ENCODE measurements at regions not wholly inside any gene's neighbourhood (a gene's known extent, or its start where the extent isn't known, plus 50 kb on each side); places are given as distances from the start of the nearest gene placed in this dataset.

DNA sequence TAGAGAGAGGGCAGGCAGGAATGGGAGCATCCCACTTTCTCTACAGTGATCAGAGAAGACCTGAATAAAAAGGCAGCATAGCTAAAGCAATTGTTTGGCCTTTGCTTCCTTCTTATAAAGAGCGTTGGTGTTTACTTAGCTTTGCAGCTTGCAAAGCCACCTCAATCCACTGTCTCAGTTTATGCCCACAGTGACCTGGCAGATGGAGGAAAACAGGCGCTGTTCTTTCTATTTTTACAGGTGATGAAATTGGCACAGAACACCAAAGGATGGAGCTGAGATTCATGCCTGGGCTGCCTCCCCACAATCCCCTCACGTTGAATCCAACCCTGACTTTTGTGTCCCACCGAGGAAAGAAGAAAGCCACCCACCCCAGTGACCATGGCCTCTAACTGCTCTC, 130.5 kb downstream of the TTLL2 start:
- TF ChIP-seq, protein P1, sequence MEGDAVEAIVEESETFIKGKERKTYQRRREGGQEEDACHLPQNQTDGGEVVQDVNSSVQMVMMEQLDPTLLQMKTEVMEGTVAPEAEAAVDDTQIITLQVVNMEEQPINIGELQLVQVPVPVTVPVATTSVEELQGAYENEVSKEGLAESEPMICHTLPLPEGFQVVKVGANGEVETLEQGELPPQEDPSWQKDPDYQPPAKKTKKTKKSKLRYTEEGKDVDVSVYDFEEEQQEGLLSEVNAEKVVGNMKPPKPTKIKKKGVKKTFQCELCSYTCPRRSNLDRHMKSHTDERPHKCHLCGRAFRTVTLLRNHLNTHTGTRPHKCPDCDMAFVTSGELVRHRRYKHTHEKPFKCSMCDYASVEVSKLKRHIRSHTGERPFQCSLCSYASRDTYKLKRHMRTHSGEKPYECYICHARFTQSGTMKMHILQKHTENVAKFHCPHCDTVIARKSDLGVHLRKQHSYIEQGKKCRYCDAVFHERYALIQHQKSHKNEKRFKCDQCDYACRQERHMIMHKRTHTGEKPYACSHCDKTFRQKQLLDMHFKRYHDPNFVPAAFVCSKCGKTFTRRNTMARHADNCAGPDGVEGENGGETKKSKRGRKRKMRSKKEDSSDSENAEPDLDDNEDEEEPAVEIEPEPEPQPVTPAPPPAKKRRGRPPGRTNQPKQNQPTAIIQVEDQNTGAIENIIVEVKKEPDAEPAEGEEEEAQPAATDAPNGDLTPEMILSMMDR (IDR thresholded peaks at IDR 0.05; ENCODE audit: extremely low read depth, low read depth, low read length) = no peak
- H3K4me1 ChIP-seq (ENCODE audit: insufficient read depth, low read length) = no peaks in the 10 kb centered on the region
- H2AFZ ChIP-seq (ENCODE audit: low read length) = no peak overlapping the region
- H3K4me3 ChIP-seq (ENCODE audit: insufficient read depth, low read length) = no peak overlapping the region
- DNase-seq (ENCODE audit: insufficient read length, low spot score, missing footprints) = no peak
- H3K4me2 ChIP-seq (ENCODE audit: insufficient read depth, low read length) = no peak overlapping the region
- H3K27me3 ChIP-seq (ENCODE audit: insufficient read depth, low read length) = no peaks in the 10 kb centered on the region
- peaks cover 8% of the 10 kb centered on the region for H3K9me3 ChIP-seq (ENCODE audit: low read depth, low read length)
- H3K79me2 ChIP-seq (ENCODE audit: insufficient read depth, low read length) = no peaks in the 10 kb centered on the region
- H3K36me3 ChIP-seq (ENCODE audit: insufficient read depth, low read length) = no peaks in the 10 kb centered on the region
- no peak overlapping the region for H3K27ac ChIP-seq (ENCODE audit: low read depth, low read length)
- H4K20me1 ChIP-seq (ENCODE audit: insufficient read depth, low read length) = no peaks in the 10 kb centered on the region

DNA sequence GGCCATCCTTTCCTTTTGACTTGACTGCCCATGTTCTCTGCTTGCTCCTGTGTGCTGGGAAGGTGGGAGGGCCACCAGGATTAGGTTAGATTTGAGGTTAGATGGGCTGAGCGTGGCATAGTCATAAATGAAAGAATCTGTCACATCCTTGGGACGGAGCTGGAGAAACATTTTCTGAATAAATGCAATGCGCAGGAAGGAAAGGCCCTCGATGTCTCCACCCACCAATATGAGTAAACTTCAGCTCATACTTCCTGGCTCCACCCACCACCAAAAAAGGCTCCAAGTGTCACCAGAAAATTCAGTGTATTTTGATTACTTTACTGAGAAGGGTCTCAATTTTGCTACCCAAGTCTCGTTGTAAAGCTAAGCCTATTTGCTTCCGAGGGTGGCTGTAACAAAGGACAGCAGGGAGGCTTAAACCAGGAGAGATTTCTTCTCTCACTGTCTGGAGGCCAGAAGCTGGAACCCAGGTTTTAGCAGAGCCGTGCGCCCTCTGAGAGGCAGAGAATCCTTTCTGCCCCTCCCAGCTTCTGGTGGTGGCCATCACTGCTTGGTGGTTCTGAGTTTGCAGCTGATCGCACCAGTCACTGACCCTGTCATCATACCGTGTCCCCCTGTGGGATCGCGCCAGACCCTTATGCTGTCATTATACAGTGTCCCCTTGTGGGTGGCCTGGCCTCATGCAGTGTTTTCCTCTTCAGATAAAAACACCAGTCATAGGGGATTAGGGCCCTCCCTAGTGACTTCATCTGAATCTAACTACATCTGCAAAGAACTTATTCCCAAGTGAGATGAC, 137.8 kb downstream of the TTLL2 start:
- no peaks in the 10 kb centered on the region for H3K79me2 ChIP-seq (ENCODE audit: insufficient read depth, low read length)

DNA sequence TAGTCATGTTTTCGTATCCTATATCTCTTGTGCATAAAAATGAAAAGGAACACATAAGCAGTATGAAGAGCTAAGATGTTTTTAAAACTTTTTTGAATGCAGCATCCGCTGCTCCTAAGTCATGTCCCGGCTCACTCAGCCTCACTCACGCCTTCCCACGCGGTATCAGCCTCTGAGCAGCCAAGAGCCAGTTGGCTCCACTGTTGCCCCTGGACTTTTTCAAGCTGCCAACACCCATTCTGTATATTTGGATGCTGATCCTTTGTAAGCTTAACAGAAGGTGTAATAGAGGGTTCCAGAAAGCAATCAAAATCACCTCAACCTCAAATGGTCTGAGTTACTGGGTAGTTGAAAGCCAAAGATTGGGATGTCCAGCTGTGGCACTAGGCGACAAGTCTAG, 139.3 kb downstream of the TTLL2 start:
- Histone ChIP-seq H3K9me3 (ENCODE audit: low read depth, low read length) (peaks cover 3% of the 10 kb centered on the region), H3K4me3 (ENCODE audit: insufficient read depth, low read length) (no peak overlapping the region), H3K36me3 (ENCODE audit: insufficient read depth, low read length) (no peaks in the 10 kb centered on the region), H3K27me3 (ENCODE audit: insufficient read depth, low read length) (no peaks in the 10 kb centered on the region), H3K4me2 (ENCODE audit: insufficient read depth, low read length) (no peak overlapping the region), H3K27ac (ENCODE audit: low read depth, low read length) (no peak overlapping the region), H3K79me2 (ENCODE audit: insufficient read depth, low read length) (no peaks in the 10 kb centered on the region), H4K20me1 (ENCODE audit: insufficient read depth, low read length) (no peaks in the 10 kb centered on the region), H2AFZ (ENCODE audit: low read length) (no peak overlapping the region), H3K4me1 (ENCODE audit: insufficient read depth, low read length) (no peaks in the 10 kb centered on the region)
- DNase-seq (ENCODE audit: insufficient read length, low spot score, missing footprints) = no peak
- TF ChIP-seq, protein P1 (IDR thresholded peaks at IDR 0.05; ENCODE audit: extremely low read depth, low read depth, low read length) = no peak

More for the DNA sequence above, 137.8 kb downstream of the TTLL2 start:
- H4K20me1 ChIP-seq (ENCODE audit: insufficient read depth, low read length) = no peaks in the 10 kb centered on the region
- H3K27me3 ChIP-seq (ENCODE audit: insufficient read depth, low read length) = no peaks in the 10 kb centered on the region
- H3K4me1 ChIP-seq (ENCODE audit: insufficient read depth, low read length) = no peaks in the 10 kb centered on the region
- DNase-seq (ENCODE audit: insufficient read length, low spot score, missing footprints) = no peak
- H3K4me2 ChIP-seq (ENCODE audit: insufficient read depth, low read length) = no peak overlapping the region
- H3K9me3 ChIP-seq (ENCODE audit: low read depth, low read length) = peaks cover 3% of the 10 kb centered on the region
- H2AFZ ChIP-seq (ENCODE audit: low read length) = no peak overlapping the region
- H3K4me3 ChIP-seq (ENCODE audit: insufficient read depth, low read length) = no peak overlapping the region
- TF ChIP-seq, protein P1 (IDR thresholded peaks at IDR 0.05; ENCODE audit: extremely low read depth, low read depth, low read length) = no peak
- H3K36me3 ChIP-seq (ENCODE audit: insufficient read depth, low read length) = no peaks in the 10 kb centered on the region
- no peak overlapping the region for H3K27ac ChIP-seq (ENCODE audit: low read depth, low read length)

DNA sequence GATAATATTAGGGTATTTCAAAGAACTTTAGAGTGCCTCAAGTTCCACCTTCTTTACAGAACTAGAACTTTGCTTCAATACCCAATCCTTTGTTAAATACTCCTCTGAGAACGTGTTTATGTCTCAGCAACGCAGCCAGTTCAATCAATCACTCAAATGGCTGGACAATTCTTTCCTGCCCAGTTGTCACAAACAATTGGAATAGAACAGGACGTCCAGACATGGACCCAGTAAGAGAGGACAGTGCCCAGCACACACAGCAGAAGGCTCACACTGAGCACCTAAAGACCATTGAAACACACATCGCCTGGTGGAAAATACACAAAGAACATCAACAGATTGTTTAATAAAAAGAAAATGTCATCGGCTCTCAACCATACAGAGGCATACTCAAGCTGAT, 140.6 kb downstream of the TTLL2 start:
- Histone ChIP-seq H2AFZ (ENCODE audit: low read length) (no peak overlapping the region), H3K36me3 (ENCODE audit: insufficient read depth, low read length) (no peaks in the 10 kb centered on the region), H3K4me1 (ENCODE audit: insufficient read depth, low read length) (no peaks in the 10 kb centered on the region), H3K4me2 (ENCODE audit: insufficient read depth, low read length) (no peak overlapping the region), H3K4me3 (ENCODE audit: insufficient read depth, low read length) (no peak overlapping the region), H3K27me3 (ENCODE audit: insufficient read depth, low read length) (no peaks in the 10 kb centered on the region), H3K27ac (ENCODE audit: low read depth, low read length) (no peak overlapping the region), H3K79me2 (ENCODE audit: insufficient read depth, low read length) (no peaks in the 10 kb centered on the region), H4K20me1 (ENCODE audit: insufficient read depth, low read length) (no peaks in the 10 kb centered on the region), H3K9me3 (ENCODE audit: low read depth, low read length) (peaks cover 3% of the 10 kb centered on the region)
- DNase-seq (ENCODE audit: insufficient read length, low spot score, missing footprints) = no peak
- TF ChIP-seq, protein P1 (IDR thresholded peaks at IDR 0.05; ENCODE audit: extremely low read depth, low read depth, low read length) = no peak

All from osteoblast (primary cell).